Osteocyte (in vitro differentiated cells): ENCODE measurements at regions not wholly inside any gene's neighbourhood (a gene's known extent, or its start where the extent isn't known, plus 50 kb on each side); places are given as distances from the start of the nearest gene placed in this dataset.

ENCODE experiments used
- DNase-seq: peaks from one replicate; pipeline ENCODE4 v3.0.0; 2021; ENCODE audit warnings: mixed read lengths; ENCODE audit not compliant: unreplicated experiment; ENCODE audit errors: extremely low spot score
- H3K27ac Mint-ChIP-seq: one replicate; pipeline ENCODE4 v1.8.0; 2021; ENCODE audit warnings: mild to moderate bottlenecking, mixed read lengths; ENCODE audit not compliant: unreplicated experiment
- H3K27me3 Mint-ChIP-seq: one replicate; pipeline ENCODE4 v1.8.0; 2021; ENCODE audit warnings: mixed read lengths; ENCODE audit not compliant: unreplicated experiment
- H3K36me3 Mint-ChIP-seq: one replicate; pipeline ENCODE4 v1.8.0; 2021; ENCODE audit warnings: mixed read lengths; ENCODE audit not compliant: unreplicated experiment
- H3K4me1 Mint-ChIP-seq: one replicate; pipeline ENCODE4 v1.8.0; 2021; ENCODE audit warnings: mixed read lengths; ENCODE audit not compliant: unreplicated experiment
- H3K4me3 Mint-ChIP-seq: one replicate; pipeline ENCODE4 v1.8.0; 2021; ENCODE audit warnings: mild to moderate bottlenecking, moderate library complexity, mixed read lengths; ENCODE audit not compliant: unreplicated experiment
- H3K9me3 Mint-ChIP-seq: one replicate; pipeline ENCODE4 v1.8.0; 2021; ENCODE audit warnings: mixed read lengths; ENCODE audit not compliant: unreplicated experiment
- CTCF ChIP-seq: fragments of 200-600 bp; sonication (generic); IDR thresholded peaks from 2 replicates; pipeline ENCODE4 v1.5.0; 2021; ENCODE audit warnings: antibody characterized with exemption, mild to moderate bottlenecking, moderate library complexity

- Mint-ChIP-seq H3K4me1 (peaks cover 1% of the 10 kb centered on the region), H3K27me3 (no peaks in the 10 kb centered on the region), H3K27ac (no peak overlapping the region), H3K4me3 (no peak overlapping the region), H3K9me3 (no peaks in the 10 kb centered on the region), H3K36me3 (peaks cover 2% of the 10 kb centered on the region)
- TF ChIP-seq CTCF = no peak
- no peak for DNase-seq
Observed at GRCh38 chr12:91373086-91373485, 190.5 kb upstream of the DCN start.

GRCh38 chr12:91370086-91370868 is 187.7 kb upstream of the DCN start:
- peaks cover 2% of the 10 kb centered on the region for H3K27me3 Mint-ChIP-seq
- no peaks in the 10 kb centered on the region for H3K4me1 Mint-ChIP-seq
- H3K9me3 Mint-ChIP-seq = no peaks in the 10 kb centered on the region
- DNase-seq = no peak
- TF ChIP-seq CTCF = no peak
- no peak overlapping the region for H3K27ac Mint-ChIP-seq
- no peak overlapping the region for H3K4me3 Mint-ChIP-seq
- H3K36me3 Mint-ChIP-seq = peaks cover 2% of the 10 kb centered on the region

GRCh38 chr12:91368613-91369012 is 186.0 kb upstream of the DCN start:
- no peaks in the 10 kb centered on the region for H3K4me1 Mint-ChIP-seq
- DNase-seq = no peak
- no peaks in the 10 kb centered on the region for H3K36me3 Mint-ChIP-seq
- peaks cover 2% of the 10 kb centered on the region for H3K27me3 Mint-ChIP-seq
- no peak for TF ChIP-seq CTCF
- no peaks in the 10 kb centered on the region for H3K9me3 Mint-ChIP-seq
- no peak overlapping the region for H3K27ac Mint-ChIP-seq
- no peak overlapping the region for H3K4me3 Mint-ChIP-seq

- H3K4me1 Mint-ChIP-seq = no peaks in the 10 kb centered on the region
- no peaks in the 10 kb centered on the region for H3K36me3 Mint-ChIP-seq
- no peak for DNase-seq
- H3K27me3 Mint-ChIP-seq = peaks cover 2% of the 10 kb centered on the region
- no peak overlapping the region for H3K27ac Mint-ChIP-seq
- H3K9me3 Mint-ChIP-seq = no peaks in the 10 kb centered on the region
- no peak overlapping the region for H3K4me3 Mint-ChIP-seq
- peak; percentile 68 for TF ChIP-seq CTCF
Observed at GRCh38 chr12:91367234-91367849, 184.7 kb upstream of the DCN start.

GRCh38 chr12:91364471-91365184 is 182.0 kb upstream of the DCN start:
- no peaks in the 10 kb centered on the region for H3K4me1 Mint-ChIP-seq
- H3K27me3 Mint-ChIP-seq = peaks cover 2% of the 10 kb centered on the region

More at GRCh38 chr12:91364471-91365184, 182.0 kb upstream of the DCN start:
- no peaks in the 10 kb centered on the region for H3K36me3 Mint-ChIP-seq
- no peak overlapping the region for H3K27ac Mint-ChIP-seq
- DNase-seq = no peak
- no peak for TF ChIP-seq CTCF
- no peaks in the 10 kb centered on the region for H3K9me3 Mint-ChIP-seq
- no peak overlapping the region for H3K4me3 Mint-ChIP-seq
